Ishikawa (cell line): ENCODE measurements at regions not wholly inside any gene's neighbourhood (a gene's known extent, or its start where the extent isn't known, plus 50 kb on each side); places are given as distances from the start of the nearest gene placed in this dataset.

Source experiments
- CEBPB ChIP-seq: IDR thresholded peaks from 2 replicates; pipeline ENCODE4 v1.6.1; 2012
- CREB1 ChIP-seq: IDR thresholded peaks from 2 replicates; pipeline ENCODE4 v1.6.1; 2012; ENCODE audit warnings: low read depth
- EGR1 ChIP-seq: IDR thresholded peaks from 2 replicates; pipeline ENCODE4 v1.6.1; 2012
- EP300 ChIP-seq: IDR thresholded peaks from 2 replicates; pipeline ENCODE4 v1.6.1; 2012; ENCODE audit warnings: borderline replicate concordance
- FOXM1 ChIP-seq: IDR thresholded peaks from 2 replicates; pipeline ENCODE4 v1.6.1; 2012; ENCODE audit warnings: low read depth, borderline replicate concordance
- NFIC ChIP-seq: IDR thresholded peaks from 2 replicates; pipeline ENCODE4 v1.6.1; 2012
- RAD21 ChIP-seq: IDR thresholded peaks from 2 replicates; pipeline ENCODE4 v1.6.1; 2012; ENCODE audit warnings: low read depth
- REST ChIP-seq: IDR thresholded peaks from 2 replicates; pipeline ENCODE4 v1.6.1; 2012; ENCODE audit warnings: low read depth, mild to moderate bottlenecking
- TAF1 ChIP-seq: IDR thresholded peaks from 2 replicates; pipeline ENCODE4 v1.6.1; 2012; ENCODE audit warnings: low read depth, mild to moderate bottlenecking
- TCF12 ChIP-seq: IDR thresholded peaks from 2 replicates; pipeline ENCODE4 v1.6.1; 2012; ENCODE audit warnings: low read depth
- TEAD4 ChIP-seq: IDR thresholded peaks from 2 replicates; pipeline ENCODE4 v1.6.1; 2012
- USF1 ChIP-seq: IDR thresholded peaks from 2 replicates; pipeline ENCODE4 v1.6.1; 2012
- YY1 ChIP-seq: IDR thresholded peaks from 2 replicates; pipeline ENCODE4 v1.6.1; 2012; ENCODE audit warnings: low read depth
- ZBTB7A ChIP-seq: IDR thresholded peaks from 2 replicates; pipeline ENCODE4 v1.6.1; 2012; ENCODE audit warnings: low read depth
- TF ChIP-seq, protein P1 (sequence below): IDR thresholded peaks from 2 replicates; pipeline ENCODE4 v1.6.1; 2012

GRCh38 chr2:118242216-118242615 is 153.9 kb downstream of the INSIG2 start:
- TF ChIP-seq, protein P1, sequence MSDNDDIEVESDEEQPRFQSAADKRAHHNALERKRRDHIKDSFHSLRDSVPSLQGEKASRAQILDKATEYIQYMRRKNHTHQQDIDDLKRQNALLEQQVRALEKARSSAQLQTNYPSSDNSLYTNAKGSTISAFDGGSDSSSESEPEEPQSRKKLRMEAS, result no peak
- TF ChIP-seq REST, result no peak
- no peak for TF ChIP-seq EP300
- no peak for TF ChIP-seq NFIC
- no peak for TF ChIP-seq USF1
- no peak for TF ChIP-seq TCF12
- no peak for TF ChIP-seq EGR1
- no peak for TF ChIP-seq RAD21

GRCh38 chr2:118241128-118241527 is 152.9 kb downstream of the INSIG2 start:
- TF ChIP-seq ZBTB7A (no peak), FOXM1 (no peak), TAF1 (no peak), YY1 (no peak), EGR1 (no peak), CREB1 (no peak), NFIC (no peak), CEBPB (no peak), RAD21 (no peak), EP300 (no peak), TEAD4 (no peak), REST (no peak)
- TF ChIP-seq, protein P1, result no peak

- no peak for TF ChIP-seq TCF12
These were observed 152.0 kb downstream of the INSIG2 start for GRCh38 chr2:118240276-118240675.

GRCh38 chr2:118239284-118239683 is 151.0 kb downstream of the INSIG2 start:
- no peak for TF ChIP-seq EP300

DNA sequence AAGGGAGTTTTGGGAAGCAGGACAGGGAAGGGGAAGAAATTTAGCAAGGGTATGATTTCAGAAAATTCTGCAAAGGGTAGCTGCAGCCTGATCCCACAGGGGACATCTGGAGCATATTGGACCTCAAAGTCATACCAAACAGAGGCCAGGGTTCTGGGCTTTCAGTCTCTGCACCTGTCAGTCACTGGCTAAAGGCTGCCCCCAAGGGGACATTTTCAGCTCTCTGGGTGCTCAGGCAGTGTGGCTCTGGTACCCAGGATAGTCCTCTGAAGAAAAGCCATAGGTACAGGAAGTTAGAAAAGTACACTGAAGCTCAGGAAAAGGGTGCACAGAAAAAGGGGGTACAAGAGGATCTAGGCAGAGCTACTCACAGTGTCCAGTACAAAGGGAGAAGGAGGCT is 149.2 kb downstream of the INSIG2 start:
- TF ChIP-seq CREB1, result no peak
- no peak for TF ChIP-seq YY1
- TF ChIP-seq EGR1, result no peak
- no peak for TF ChIP-seq EP300
- TF ChIP-seq TAF1, result no peak
- no peak for TF ChIP-seq NFIC
- TF ChIP-seq USF1, result no peak
- TF ChIP-seq REST, result no peak
- no peak for TF ChIP-seq TEAD4
- TF ChIP-seq FOXM1, result no peak
- TF ChIP-seq CEBPB, result no peak
- TF ChIP-seq TCF12, result no peak
- TF ChIP-seq, protein P1, result no peak
- no peak for TF ChIP-seq RAD21
- no peak for TF ChIP-seq ZBTB7A

- TF ChIP-seq USF1 (no peak), TCF12 (no peak), EGR1 (no peak), CEBPB (no peak), TAF1 (no peak), EP300 (no peak), REST (no peak)
- TF ChIP-seq, protein P1, result no peak
These were observed 144.5 kb downstream of the INSIG2 start for GRCh38 chr2:118232796-118233195.
